GM04503 (cell line): ENCODE measurements at regions not wholly inside any gene's neighbourhood (a gene's known extent, or its start where the extent isn't known, plus 50 kb on each side); places are given as distances from the start of the nearest gene placed in this dataset.

Experiments used
- DNase-seq: peaks from one replicate; pipeline ENCODE4 v3.0.0-alpha.2; 2012; ENCODE audit warnings: low read depth

DNA sequence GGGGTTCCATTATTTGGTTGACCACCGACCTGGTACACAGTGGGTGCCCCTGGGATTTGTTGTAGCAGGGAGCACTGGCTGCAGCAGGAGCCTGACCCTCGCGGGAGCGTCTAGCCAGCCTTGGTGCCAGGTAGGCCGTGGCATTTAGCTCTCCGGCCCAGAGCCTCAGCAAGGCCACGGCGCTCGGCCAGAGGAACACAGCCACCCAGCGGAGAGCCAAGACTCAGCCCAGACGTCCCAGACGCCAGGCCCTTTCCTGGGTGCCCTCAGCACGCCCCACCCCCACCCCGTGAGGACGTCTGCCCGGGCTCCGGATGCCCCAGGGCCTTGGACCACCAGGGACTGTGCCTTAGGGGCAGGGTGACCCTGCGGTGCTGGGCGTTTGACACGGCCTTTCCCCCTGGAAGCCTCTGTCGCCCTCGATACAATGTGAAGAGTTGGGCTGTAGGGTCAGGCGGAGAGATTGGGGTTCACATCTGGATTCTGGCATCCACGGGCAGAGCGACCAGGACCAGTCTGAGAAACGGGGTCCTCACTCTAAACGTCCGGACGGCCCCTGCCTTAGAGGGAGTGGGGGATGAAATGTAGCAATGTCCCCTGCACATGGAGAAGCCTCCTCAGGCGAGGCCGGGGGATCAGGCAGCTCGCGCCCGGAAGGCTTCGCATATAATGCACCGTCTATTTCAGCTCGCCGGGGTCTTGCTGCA, 99.2 kb upstream of the FGF3 start:
- DNase-seq, result no peak

DNA sequence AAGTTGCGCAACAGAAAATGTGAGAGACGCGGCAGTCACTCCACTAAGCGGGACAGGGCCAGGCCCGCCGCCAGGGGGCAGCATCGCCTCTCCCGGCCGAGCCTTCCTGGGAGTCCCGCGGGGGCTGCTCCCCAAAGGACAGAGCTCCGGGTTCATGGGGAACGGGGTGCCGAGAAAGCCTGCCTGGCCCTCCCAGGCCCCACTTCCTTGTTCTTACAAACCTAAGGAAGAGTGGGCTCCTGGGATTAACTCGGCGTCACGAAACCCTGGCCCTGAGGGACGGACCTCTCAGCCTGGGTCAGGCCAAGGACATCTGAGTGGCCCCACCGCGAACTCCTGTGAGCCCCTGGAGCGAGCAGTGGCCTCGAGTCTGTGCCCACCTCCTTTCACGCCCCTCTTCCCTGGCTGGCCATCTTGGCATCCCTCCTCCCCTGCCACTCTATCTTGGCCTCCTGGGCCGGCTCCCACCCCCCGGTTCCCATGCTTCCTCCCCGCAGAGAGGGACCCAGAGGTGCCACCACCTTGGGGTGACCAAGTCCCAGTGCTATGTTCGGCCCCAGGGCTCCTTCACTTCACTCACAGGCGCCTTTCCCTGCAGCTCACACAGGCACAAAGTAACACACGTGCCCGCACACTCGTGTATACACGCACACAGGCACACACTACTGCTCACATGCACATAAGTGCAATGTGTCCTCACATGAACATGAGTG, 99.9 kb upstream of the FGF3 start:
- no peak for DNase-seq

DNA sequence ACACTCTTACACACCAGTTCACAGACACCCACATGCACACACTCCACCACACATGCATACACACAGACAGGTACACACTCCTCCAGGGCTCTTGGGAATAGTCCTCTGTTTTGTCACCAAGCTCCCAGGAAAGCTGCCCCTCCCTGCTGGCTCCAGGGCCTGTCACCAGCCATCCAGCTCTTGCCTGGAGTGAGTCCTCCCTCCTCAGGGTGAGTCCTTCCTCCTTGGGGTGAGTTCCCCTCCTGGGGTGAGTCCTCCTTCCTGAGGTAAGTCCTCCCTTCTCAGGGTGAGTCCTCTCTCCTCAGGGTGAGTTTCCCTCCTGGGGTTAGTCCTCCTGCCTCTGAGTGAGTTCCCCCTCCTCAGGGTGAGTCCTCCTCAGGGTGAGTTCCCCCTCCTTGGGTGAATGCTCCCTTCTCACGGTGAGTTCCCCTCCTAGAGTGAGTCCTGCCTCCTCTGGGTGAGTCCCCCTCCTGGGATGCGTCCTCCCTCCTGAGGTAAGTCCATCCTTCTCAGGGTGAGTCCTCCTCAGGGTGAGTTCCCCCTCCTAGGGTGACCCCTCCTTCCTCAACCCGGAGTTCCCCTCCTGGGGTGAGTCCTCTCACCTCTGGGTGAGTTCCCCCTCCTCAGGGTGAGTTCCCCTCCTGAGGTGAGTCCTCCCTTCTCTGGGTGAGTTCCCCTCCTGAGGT, 100.6 kb upstream of the FGF3 start:
- DNase-seq, result no peak

GRCh38 chr11:69920345-69921127, 101.3 kb upstream of the FGF3 start:
- DNase-seq, result no peak

DNA sequence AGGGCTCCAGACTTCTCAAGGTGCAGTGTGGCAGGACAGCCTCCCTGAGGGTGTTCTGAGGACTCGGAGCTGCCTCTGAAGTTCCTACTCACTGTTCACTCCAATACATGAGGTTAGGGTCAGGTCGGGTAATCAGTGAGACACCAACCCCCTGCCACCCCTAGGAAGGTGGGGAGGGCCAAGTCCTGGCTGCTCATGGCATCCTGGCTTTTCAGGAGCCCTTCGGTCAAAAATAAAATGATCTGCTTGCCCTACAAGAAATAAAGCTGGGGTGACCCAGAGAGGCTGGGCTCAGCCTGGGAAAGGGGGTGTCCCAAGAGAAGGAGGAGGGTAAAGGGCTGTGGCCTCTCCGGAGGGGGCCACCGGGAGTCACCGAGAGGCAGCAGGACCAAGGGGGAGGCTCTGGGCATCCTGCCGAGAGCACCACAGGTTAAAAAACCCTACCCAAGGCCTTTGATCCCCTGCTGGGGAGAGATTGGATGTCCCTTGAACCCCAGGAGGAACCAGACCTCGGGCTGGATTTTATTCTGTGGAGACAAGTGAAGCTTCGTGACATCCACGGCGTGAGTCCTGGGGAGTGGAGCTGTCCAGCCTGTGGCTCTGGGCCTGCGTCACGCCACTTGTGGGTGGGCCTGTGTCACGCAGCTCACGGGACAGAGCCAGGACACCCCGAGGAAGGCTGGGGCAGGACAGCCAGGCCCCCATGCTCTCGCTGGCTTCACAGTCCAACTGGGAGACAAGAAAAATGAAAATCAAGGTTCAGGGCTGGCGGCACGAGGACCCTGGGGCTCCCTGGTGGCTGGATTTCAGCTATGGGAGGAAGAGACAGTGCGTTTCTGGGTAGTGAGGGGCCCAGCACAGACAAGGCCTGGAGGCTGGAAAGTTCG, 102.2 kb upstream of the FGF3 start:
- no peak for DNase-seq

- no peak for DNase-seq
These were observed 102.9 kb upstream of the FGF3 start for GRCh38 chr11:69922015-69922595.

DNA sequence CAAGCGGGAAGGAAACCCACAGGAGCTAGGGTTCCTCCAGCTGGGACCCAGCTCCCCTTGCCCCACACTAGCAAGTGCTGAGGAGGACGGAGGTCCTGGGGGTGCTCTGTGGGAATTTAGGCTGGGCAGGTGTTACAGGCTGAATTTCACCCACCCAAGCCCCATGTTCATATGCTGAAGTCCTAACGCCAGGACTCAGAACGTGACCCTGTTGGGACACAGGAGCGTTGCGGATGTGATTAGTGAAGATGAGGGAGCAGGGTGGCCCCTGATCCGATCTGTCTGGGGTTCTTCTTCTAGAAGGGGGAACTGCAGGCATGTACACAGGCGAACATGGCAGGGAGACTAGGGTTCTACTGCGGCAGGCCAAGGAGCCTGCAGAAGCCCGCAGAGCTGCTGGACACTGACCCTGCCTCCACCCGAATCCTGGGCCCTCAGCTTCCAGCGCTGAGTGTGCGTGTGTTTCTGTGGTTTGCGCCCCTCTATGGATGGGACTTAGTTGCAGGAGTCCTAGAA, 103.4 kb upstream of the FGF3 start:
- DNase-seq, result no peak

DNA sequence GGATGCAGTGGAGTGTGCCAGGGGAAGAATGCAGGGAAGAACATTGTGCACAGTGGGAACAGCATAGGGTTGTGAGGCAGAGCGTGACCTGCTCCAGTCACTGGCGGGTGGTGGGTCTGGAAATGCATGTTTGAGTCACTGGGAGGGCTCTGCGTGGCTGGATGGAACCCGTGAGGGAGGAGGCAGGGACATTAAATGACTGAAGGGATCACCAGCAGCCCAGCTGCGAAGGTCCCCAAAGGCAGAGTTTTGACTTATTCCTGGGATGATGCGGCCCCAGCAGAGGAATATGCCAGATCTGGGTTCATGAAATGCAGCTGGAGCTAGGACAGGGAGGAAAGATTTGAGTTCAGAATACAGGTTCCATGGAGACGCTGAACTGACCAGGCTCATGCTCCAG, 104.0 kb upstream of the FGF3 start:
- no peak for DNase-seq

- no peak for DNase-seq
These were observed 104.6 kb upstream of the FGF3 start for GRCh38 chr11:69923641-69924307.

GRCh38 chr11:69924308-69925161, 105.3 kb upstream of the FGF3 start:
- no peak for DNase-seq

DNA sequence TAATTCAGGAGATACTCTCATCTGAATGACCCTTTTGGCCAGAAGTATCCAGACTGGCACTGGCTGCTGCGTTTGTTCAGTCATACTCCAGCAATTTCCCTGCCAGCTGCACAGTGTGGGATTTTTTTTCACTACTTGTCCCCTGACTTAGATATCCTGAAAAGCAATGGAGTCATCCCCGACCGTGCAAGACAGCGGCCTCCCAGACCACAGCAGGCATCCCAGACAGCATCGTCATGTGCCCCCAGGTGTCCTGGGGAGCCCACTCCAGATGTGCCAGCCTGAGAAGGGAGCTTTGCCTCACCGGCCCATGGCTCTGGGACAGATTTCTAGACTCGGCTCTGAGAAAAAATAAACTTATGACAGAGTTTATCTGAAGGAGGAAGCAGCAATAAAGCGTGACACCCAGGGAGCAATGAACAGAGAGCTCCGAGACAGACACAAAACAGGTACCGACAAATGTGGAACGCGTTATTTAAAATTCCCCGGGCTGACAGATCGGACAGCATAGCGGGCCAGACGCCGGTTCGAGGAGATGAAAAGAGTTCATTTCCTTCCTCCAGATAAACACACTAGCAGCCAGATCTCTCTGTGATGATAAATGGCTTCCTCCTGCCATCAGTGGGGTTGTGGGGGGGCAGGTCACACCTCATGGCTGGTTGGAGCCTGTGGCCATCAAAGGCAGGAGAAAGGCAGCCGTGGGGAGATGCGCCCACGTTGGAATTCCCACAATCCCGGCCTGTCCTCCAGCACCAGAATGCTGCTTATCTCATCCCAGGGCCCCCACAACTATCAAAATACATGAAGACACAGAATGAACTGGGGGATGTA, 106.4 kb upstream of the FGF3 start:
- no peak for DNase-seq

- DNase-seq, result no peak
These were observed 107.3 kb upstream of the FGF3 start for GRCh38 chr11:69926376-69927050.

DNA sequence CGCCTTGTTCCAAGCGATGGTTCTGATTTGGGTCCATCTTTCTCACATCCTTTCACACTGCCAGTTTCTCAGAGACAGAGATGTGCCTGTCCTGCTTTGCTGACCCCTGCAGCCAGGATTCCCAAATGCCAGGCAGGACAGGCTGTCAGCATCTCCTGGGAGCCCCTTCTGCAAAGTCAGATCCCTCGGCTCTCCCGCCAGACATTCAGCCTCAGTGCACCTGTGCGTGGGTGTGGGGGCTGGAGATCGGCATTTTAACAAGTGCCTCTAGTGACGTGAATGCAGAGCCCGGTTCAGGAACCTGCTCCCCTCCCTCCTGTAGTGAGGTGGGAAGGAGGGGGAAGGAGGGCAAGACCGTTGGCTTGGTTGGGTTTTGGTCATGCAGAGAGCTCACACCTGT, 108.9 kb upstream of the FGF3 start:
- DNase-seq, result no peak

- no peak for DNase-seq
These were observed 109.8 kb upstream of the FGF3 start for GRCh38 chr11:69928975-69929374.

DNA sequence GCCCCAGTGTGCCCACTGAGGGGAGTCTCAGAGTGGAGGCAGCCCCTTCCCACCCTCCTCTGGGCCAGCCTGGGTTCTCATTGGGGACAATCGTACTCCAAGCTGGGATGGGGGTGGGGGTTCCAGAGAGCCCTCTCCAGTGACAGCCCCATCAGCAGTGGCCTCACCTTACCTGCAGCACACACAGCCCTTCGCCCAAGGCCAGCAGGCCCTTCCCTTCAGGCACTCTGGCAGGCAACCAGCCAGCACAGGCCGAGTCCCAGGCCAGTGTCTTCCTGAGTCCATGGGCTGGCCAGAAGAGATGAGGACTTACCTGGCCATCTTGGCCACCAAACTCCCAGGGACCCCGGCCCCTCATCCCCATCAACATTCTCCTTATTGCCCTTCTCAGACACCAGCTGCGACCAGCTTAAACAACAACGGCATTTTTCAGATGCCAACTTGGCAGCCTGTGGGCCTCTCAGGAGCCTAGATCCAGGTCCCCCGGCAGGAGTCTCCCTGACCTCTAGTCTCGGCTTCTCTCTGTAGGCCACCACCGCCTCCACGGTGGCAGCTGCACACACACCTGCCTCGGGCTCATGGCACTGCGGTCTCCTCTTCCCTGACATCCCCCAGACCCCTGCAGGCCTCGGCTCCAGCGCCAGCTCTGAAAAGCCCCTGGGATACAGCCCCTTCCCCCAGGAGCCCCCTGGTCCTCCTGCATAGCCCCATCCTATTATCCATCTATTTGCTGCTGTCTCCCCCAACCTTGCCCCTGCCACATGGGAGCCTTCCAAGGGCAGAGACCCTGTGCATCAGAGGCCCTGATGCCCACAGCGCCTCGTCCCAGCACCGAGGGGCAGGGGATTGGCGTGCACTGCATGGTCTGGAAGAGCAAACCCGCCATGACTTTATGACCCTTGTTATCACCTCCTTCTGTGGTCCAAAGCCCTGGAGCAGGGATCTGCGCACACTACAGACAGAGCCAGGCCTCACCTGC, 111.2 kb upstream of the FGF3 start:
- DNase-seq, result no peak

GRCh38 chr11:69931060-69931910, 112.1 kb upstream of the FGF3 start:
- no peak for DNase-seq
